Panc1 (cell line): ENCODE measurements at regions not wholly inside any gene's neighbourhood (a gene's known extent, or its start where the extent isn't known, plus 50 kb on each side); places are given as distances from the start of the nearest gene placed in this dataset.

Experiments
- POLR2AphosphoS5 ChIP-seq: IDR thresholded peaks from 2 replicates; pipeline ENCODE4 v1.6.1; 2012; ENCODE audit warnings: mild to moderate bottlenecking, low read depth, low read length, moderate library complexity
- SIN3A ChIP-seq: IDR thresholded peaks from 2 replicates; pipeline ENCODE4 v1.6.1; 2012; ENCODE audit warnings: low read depth, mild to moderate bottlenecking, low read length, moderate library complexity, borderline replicate concordance; ENCODE audit not compliant: insufficient read depth
- TF ChIP-seq, protein P1 (sequence below): fragments of 450-650 bp; IDR thresholded peaks from 2 replicates; pipeline ENCODE4 v1.5.1; 2017; ENCODE audit warnings: mild to moderate bottlenecking
- TF ChIP-seq, protein P2 (sequence below), 2 experiments: IDR thresholded peaks; 2 replicates each; pipeline ENCODE4 v1.6.1; 2011 to 2012; ENCODE audit warnings: low read depth in 2 of 2, control low read depth in 1 of 2, low read length in 1 of 2, mild to moderate bottlenecking in 1 of 2, moderate library complexity in 1 of 2; ENCODE audit not compliant: insufficient read depth in 1 of 2

DNA sequence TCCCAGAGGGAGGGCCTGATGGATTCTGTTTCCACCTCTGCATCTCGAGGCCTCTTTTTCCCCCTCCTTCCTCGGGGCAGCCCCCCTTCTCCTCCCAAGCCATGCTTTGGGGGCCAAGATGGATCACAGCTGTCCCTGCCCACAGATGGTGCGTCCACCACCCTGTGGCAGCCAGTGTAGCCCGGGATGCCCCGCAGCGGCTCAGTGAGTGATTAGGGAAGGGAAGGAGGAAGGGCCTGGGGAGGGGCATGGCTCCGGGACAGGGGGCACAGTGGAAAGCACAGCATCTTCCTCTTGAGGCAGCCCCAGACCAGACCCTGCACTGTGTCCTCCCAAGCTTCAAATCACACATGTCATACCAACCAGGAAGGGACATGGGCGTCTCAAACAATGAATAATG is 622.4 kb downstream of the MATN1 start:
- TF ChIP-seq, protein P1, sequence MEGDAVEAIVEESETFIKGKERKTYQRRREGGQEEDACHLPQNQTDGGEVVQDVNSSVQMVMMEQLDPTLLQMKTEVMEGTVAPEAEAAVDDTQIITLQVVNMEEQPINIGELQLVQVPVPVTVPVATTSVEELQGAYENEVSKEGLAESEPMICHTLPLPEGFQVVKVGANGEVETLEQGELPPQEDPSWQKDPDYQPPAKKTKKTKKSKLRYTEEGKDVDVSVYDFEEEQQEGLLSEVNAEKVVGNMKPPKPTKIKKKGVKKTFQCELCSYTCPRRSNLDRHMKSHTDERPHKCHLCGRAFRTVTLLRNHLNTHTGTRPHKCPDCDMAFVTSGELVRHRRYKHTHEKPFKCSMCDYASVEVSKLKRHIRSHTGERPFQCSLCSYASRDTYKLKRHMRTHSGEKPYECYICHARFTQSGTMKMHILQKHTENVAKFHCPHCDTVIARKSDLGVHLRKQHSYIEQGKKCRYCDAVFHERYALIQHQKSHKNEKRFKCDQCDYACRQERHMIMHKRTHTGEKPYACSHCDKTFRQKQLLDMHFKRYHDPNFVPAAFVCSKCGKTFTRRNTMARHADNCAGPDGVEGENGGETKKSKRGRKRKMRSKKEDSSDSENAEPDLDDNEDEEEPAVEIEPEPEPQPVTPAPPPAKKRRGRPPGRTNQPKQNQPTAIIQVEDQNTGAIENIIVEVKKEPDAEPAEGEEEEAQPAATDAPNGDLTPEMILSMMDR, result no peak
- TF ChIP-seq SIN3A (no peak), POLR2AphosphoS5 (no peak)
- TF ChIP-seq, protein P2, sequence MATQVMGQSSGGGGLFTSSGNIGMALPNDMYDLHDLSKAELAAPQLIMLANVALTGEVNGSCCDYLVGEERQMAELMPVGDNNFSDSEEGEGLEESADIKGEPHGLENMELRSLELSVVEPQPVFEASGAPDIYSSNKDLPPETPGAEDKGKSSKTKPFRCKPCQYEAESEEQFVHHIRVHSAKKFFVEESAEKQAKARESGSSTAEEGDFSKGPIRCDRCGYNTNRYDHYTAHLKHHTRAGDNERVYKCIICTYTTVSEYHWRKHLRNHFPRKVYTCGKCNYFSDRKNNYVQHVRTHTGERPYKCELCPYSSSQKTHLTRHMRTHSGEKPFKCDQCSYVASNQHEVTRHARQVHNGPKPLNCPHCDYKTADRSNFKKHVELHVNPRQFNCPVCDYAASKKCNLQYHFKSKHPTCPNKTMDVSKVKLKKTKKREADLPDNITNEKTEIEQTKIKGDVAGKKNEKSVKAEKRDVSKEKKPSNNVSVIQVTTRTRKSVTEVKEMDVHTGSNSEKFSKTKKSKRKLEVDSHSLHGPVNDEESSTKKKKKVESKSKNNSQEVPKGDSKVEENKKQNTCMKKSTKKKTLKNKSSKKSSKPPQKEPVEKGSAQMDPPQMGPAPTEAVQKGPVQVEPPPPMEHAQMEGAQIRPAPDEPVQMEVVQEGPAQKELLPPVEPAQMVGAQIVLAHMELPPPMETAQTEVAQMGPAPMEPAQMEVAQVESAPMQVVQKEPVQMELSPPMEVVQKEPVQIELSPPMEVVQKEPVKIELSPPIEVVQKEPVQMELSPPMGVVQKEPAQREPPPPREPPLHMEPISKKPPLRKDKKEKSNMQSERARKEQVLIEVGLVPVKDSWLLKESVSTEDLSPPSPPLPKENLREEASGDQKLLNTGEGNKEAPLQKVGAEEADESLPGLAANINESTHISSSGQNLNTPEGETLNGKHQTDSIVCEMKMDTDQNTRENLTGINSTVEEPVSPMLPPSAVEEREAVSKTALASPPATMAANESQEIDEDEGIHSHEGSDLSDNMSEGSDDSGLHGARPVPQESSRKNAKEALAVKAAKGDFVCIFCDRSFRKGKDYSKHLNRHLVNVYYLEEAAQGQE (IDR thresholded peaks at IDR 0.05; ENCODE audit: insufficient read depth in 1 of 2, low read depth in 2 of 2, low read length in 1 of 2), result no peak
